GM23338 (cell line): ENCODE measurements at regions not wholly inside any gene's neighbourhood (a gene's known extent, or its start where the extent isn't known, plus 50 kb on each side); places are given as distances from the start of the nearest gene placed in this dataset.

Experiments used
- ATAC-seq: fragments of 200-7000 bp; cut with Tn5 transposase; 3 replicates; pipeline ENCODE4 v1.9.1; 2020
- DNase-seq: peaks from one replicate; pipeline ENCODE4 v3.0.0-alpha.2; 2015; ENCODE audit warnings: low spot score
- H2AFZ ChIP-seq: fragments of 200-600 bp; sonication (generic); 2 replicates; pipeline ENCODE4 v1.8.0; 2016; ENCODE audit warnings: antibody characterized with exemption, mild to moderate bottlenecking, moderate library complexity
- H3F3A ChIP-seq: fragments of 200-600 bp; sonication (generic); replicated peaks from 2 replicates; pipeline ENCODE4 v1.8.0; 2017; ENCODE audit warnings: antibody characterized with exemption, mixed run types, low read depth
- H3K27ac ChIP-seq: fragments of 200-600 bp; sonication (generic); 2 replicates; pipeline ENCODE4 v1.6.1; 2016; ENCODE audit warnings: low read depth
- H3K27me3 ChIP-seq: fragments of 200-600 bp; sonication (generic); 2 replicates; pipeline ENCODE4 v1.8.0; 2016; ENCODE audit warnings: mild to moderate bottlenecking, mixed run types, moderate library complexity; ENCODE audit not compliant: insufficient read depth
- H3K36me3 ChIP-seq: fragments of 200-600 bp; sonication (generic); 2 replicates; pipeline ENCODE4 v1.8.0; 2016; ENCODE audit warnings: mild to moderate bottlenecking; ENCODE audit not compliant: insufficient read depth
- H3K4me1 ChIP-seq: fragments of 200-600 bp; sonication (generic); 2 replicates; pipeline ENCODE4 v1.8.0; 2016; ENCODE audit warnings: mild to moderate bottlenecking, moderate library complexity; ENCODE audit not compliant: insufficient read depth
- H3K4me2 ChIP-seq: fragments of 200-600 bp; sonication (generic); 2 replicates; pipeline ENCODE4 v1.7.1; 2017; ENCODE audit warnings: mixed run types
- H3K4me3 ChIP-seq: fragments of 200-600 bp; sonication (generic); 2 replicates; pipeline ENCODE4 v1.6.1; 2016; ENCODE audit warnings: mixed run types
- H3K79me2 ChIP-seq: fragments of 200-600 bp; sonication (generic); replicated peaks from 2 replicates; pipeline ENCODE4 v1.8.0; 2017; ENCODE audit warnings: mild to moderate bottlenecking; ENCODE audit not compliant: insufficient read depth
- H3K9me2 ChIP-seq: fragments of 200-600 bp; sonication (generic); 2 replicates; pipeline ENCODE4 v1.8.0; 2017; ENCODE audit not compliant: insufficient read depth
- H4K20me1 ChIP-seq: fragments of 200-600 bp; sonication (generic); replicated peaks from 2 replicates; pipeline ENCODE4 v1.8.0; 2017; ENCODE audit warnings: mild to moderate bottlenecking; ENCODE audit not compliant: insufficient read depth
- H3K27ac Mint-ChIP-seq: 2 replicates; pipeline ENCODE4 v1.8.0; 2020; ENCODE audit warnings: inconsistent platforms, mild to moderate bottlenecking, moderate library complexity, mixed read lengths
- H3K27me3 Mint-ChIP-seq: 3 replicates; pipeline ENCODE4 v1.8.0; 2022; ENCODE audit warnings: low read depth, mild to moderate bottlenecking, moderate library complexity, mixed read lengths, inconsistent platforms; ENCODE audit not compliant: insufficient read depth, poor library complexity
- H3K36me3 Mint-ChIP-seq: 3 replicates; pipeline ENCODE4 v1.8.0; 2021; ENCODE audit warnings: low read depth, mild to moderate bottlenecking, inconsistent platforms, moderate library complexity, mixed read lengths
- H3K4me1 Mint-ChIP-seq: 3 replicates; pipeline ENCODE4 v1.8.0; 2020; ENCODE audit warnings: mild to moderate bottlenecking, inconsistent platforms, mixed read lengths
- H3K4me3 Mint-ChIP-seq: 3 replicates; pipeline ENCODE4 v1.8.0; 2021; ENCODE audit warnings: moderate library complexity, mild to moderate bottlenecking, inconsistent platforms, mixed read lengths
- H3K9me3 Mint-ChIP-seq: 3 replicates; pipeline ENCODE4 v1.8.0; 2020; ENCODE audit warnings: moderate library complexity, mild to moderate bottlenecking, inconsistent platforms, mixed read lengths
- CREB1 ChIP-seq: fragments of 250-450 bp; sonication (Bioruptor Pico); IDR thresholded peaks from 2 replicates; pipeline ENCODE4 v1.5.0; 2020; ENCODE audit warnings: low read depth, mild to moderate bottlenecking, moderate library complexity
- ETS1 ChIP-seq: IDR thresholded peaks from 2 replicates; pipeline ENCODE4 v1.6.1; 2016; ENCODE audit warnings: antibody characterized with exemption
- EZH2 ChIP-seq: fragments of 200-600 bp; sonication (generic); IDR thresholded peaks from one replicate; pipeline ENCODE4 v1.8.0; 2017; ENCODE audit warnings: antibody characterized with exemption, mild to moderate bottlenecking, low read depth; ENCODE audit not compliant: unreplicated experiment
- EZH2phosphoT487 ChIP-seq: fragments of 200-600 bp; sonication (generic); IDR thresholded peaks from one replicate; pipeline ENCODE4 v1.8.1; 2018; ENCODE audit warnings: antibody characterized with exemption; ENCODE audit not compliant: unreplicated experiment
- JUNB ChIP-seq: IDR thresholded peaks from one replicate; pipeline ENCODE4 v1.6.1; 2016; ENCODE audit warnings: antibody characterized with exemption; ENCODE audit not compliant: unreplicated experiment
- NANOG ChIP-seq: IDR thresholded peaks from 2 replicates; pipeline ENCODE4 v1.6.1; 2016; ENCODE audit warnings: antibody characterized with exemption, borderline replicate concordance
- POLR2AphosphoS5 ChIP-seq: IDR thresholded peaks from 2 replicates; pipeline ENCODE4 v1.6.1; 2016; ENCODE audit warnings: antibody characterized with exemption, low read depth
- STAT1 ChIP-seq: IDR thresholded peaks from one replicate; pipeline ENCODE4 v1.6.1; 2016; ENCODE audit warnings: antibody characterized with exemption; ENCODE audit not compliant: unreplicated experiment
- ZNF114 ChIP-seq: fragments of 250-450 bp; sonication (Bioruptor Pico); IDR thresholded peaks from 2 replicates; pipeline ENCODE4 v1.5.0; 2020; ENCODE audit warnings: mild to moderate bottlenecking, moderate library complexity
- ZNF331 ChIP-seq: fragments of 250-450 bp; sonication (Bioruptor Pico); IDR thresholded peaks from 2 replicates; pipeline ENCODE4 v1.5.0; 2020; ENCODE audit warnings: low read depth, mild to moderate bottlenecking, moderate library complexity
- TF ChIP-seq, protein P1 (sequence below): IDR thresholded peaks from one replicate; pipeline ENCODE4 v1.6.1; 2018; ENCODE audit warnings: antibody characterized with exemption; ENCODE audit not compliant: unreplicated experiment
- TF ChIP-seq, protein P2 (sequence below): fragments of 250-450 bp; sonication (Bioruptor Pico); IDR thresholded peaks from 2 replicates; pipeline ENCODE4 v1.5.0; 2020; ENCODE audit warnings: mild to moderate bottlenecking, moderate library complexity

DNA sequence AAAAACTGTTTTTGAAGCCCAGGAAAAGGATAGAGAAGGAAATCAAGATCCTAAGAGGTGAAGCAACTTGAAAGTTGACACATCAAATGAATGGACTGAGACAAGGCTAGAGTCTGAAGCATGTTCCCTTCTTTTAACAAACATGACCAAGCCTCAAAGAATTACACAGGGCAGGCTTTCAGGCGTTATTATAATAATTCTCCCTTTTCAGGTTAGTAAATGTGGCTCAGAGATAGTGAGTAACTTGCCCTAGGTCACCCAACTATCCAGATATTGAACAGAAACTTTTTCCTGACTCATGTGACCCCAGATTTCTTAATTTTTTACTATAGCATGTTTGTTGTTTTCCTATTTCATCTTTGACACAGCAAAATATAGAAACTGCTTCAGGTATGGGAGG is 91.7 kb downstream of the PPP1R2C start:
- DNase-seq (no peak), ATAC-seq (no peak)
- Mint-ChIP-seq H3K4me3 (no peak overlapping the region), H3K9me3 (no peaks in the 10 kb centered on the region; the same call in 2 of the 3 replicates), H3K36me3 (peaks cover 3% of the 10 kb centered on the region; the same call in 1 of the 3 replicates), H3K27me3 (no peaks in the 10 kb centered on the region), H3K27ac (no peak overlapping the region), H3K4me1 (no peaks in the 10 kb centered on the region; the same call in 2 of the 3 replicates)
- no peak overlapping the region for H3K4me2 ChIP-seq
- no peaks in the 10 kb centered on the region for H3K36me3 ChIP-seq
- H3K9me2 ChIP-seq: 0 out of 2 replicates have a peak, but pooled peaks cover 10% of the 10 kb centered on the region
- no peaks in the 10 kb centered on the region for H3K79me2 ChIP-seq
- H3K27ac ChIP-seq: no peak overlapping the region
- H3K4me3 ChIP-seq: no peak overlapping the region
- H3F3A ChIP-seq: no peaks in the 10 kb centered on the region
- H3K27me3 ChIP-seq: no peaks in the 10 kb centered on the region
- no peaks in the 10 kb centered on the region for H4K20me1 ChIP-seq
- peaks cover 3% of the 10 kb centered on the region; the same call in 1 of the 2 replicates for H3K4me1 ChIP-seq
- H2AFZ ChIP-seq: no peak overlapping the region
- TF ChIP-seq EZH2phosphoT487 (no peak), ETS1 (no peak), ZNF331 (CRISPR knock-in tag) (no peak), JUNB (no peak), STAT1 (no peak), POLR2AphosphoS5 (no peak), NANOG (no peak), EZH2 (no peak), CREB1 (CRISPR knock-in tag) (no peak), ZNF114 (CRISPR knock-in tag) (no peak)
- TF ChIP-seq, protein P1, sequence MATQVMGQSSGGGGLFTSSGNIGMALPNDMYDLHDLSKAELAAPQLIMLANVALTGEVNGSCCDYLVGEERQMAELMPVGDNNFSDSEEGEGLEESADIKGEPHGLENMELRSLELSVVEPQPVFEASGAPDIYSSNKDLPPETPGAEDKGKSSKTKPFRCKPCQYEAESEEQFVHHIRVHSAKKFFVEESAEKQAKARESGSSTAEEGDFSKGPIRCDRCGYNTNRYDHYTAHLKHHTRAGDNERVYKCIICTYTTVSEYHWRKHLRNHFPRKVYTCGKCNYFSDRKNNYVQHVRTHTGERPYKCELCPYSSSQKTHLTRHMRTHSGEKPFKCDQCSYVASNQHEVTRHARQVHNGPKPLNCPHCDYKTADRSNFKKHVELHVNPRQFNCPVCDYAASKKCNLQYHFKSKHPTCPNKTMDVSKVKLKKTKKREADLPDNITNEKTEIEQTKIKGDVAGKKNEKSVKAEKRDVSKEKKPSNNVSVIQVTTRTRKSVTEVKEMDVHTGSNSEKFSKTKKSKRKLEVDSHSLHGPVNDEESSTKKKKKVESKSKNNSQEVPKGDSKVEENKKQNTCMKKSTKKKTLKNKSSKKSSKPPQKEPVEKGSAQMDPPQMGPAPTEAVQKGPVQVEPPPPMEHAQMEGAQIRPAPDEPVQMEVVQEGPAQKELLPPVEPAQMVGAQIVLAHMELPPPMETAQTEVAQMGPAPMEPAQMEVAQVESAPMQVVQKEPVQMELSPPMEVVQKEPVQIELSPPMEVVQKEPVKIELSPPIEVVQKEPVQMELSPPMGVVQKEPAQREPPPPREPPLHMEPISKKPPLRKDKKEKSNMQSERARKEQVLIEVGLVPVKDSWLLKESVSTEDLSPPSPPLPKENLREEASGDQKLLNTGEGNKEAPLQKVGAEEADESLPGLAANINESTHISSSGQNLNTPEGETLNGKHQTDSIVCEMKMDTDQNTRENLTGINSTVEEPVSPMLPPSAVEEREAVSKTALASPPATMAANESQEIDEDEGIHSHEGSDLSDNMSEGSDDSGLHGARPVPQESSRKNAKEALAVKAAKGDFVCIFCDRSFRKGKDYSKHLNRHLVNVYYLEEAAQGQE: no peak
- TF ChIP-seq, protein P2, sequence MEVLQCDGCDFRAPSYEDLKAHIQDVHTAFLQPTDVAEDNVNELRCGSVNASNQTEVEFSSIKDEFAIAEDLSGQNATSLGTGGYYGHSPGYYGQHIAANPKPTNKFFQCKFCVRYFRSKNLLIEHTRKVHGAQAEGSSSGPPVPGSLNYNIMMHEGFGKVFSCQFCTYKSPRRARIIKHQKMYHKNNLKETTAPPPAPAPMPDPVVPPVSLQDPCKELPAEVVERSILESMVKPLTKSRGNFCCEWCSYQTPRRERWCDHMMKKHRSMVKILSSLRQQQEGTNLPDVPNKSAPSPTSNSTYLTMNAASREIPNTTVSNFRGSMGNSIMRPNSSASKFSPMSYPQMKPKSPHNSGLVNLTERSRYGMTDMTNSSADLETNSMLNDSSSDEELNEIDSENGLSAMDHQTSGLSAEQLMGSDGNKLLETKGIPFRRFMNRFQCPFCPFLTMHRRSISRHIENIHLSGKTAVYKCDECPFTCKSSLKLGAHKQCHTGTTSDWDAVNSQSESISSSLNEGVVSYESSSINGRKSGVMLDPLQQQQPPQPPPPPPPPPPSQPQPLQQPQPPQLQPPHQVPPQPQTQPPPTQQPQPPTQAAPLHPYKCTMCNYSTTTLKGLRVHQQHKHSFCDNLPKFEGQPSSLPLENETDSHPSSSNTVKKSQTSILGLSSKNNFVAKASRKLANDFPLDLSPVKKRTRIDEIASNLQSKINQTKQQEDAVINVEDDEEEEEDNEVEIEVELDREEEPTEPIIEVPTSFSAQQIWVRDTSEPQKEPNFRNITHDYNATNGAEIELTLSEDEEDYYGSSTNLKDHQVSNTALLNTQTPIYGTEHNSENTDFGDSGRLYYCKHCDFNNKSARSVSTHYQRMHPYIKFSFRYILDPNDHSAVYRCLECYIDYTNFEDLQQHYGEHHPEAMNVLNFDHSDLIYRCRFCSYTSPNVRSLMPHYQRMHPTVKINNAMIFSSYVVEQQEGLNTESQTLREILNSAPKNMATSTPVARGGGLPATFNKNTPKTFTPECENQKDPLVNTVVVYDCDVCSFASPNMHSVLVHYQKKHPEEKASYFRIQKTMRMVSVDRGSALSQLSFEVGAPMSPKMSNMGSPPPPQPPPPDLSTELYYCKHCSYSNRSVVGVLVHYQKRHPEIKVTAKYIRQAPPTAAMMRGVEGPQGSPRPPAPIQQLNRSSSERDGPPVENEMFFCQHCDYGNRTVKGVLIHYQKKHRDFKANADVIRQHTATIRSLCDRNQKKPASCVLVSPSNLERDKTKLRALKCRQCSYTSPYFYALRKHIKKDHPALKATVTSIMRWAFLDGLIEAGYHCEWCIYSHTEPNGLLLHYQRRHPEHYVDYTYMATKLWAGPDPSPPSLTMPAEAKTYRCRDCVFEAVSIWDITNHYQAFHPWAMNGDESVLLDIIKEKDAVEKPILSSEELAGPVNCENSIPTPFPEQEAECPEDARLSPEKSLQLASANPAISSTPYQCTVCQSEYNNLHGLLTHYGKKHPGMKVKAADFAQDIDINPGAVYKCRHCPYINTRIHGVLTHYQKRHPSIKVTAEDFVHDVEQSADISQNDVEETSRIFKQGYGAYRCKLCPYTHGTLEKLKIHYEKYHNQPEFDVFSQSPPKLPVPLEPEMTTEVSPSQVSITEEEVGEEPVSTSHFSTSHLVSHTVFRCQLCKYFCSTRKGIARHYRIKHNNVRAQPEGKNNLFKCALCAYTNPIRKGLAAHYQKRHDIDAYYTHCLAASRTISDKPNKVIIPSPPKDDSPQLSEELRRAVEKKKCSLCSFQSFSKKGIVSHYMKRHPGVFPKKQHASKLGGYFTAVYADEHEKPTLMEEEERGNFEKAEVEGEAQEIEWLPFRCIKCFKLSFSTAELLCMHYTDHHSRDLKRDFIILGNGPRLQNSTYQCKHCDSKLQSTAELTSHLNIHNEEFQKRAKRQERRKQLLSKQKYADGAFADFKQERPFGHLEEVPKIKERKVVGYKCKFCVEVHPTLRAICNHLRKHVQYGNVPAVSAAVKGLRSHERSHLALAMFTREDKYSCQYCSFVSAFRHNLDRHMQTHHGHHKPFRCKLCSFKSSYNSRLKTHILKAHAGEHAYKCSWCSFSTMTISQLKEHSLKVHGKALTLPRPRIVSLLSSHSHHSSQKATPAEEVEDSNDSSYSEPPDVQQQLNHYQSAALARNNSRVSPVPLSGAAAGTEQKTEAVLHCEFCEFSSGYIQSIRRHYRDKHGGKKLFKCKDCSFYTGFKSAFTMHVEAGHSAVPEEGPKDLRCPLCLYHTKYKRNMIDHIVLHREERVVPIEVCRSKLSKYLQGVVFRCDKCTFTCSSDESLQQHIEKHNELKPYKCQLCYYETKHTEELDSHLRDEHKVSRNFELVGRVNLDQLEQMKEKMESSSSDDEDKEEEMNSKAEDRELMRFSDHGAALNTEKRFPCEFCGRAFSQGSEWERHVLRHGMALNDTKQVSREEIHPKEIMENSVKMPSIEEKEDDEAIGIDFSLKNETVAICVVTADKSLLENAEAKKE (CRISPR knock-in tag): no peak
